ENCODE measurements at regions not wholly inside any gene's neighbourhood (a gene's known extent, or its start where the extent isn't known, plus 50 kb on each side); places are given as distances from the start of the nearest gene placed in this dataset.

DNA sequence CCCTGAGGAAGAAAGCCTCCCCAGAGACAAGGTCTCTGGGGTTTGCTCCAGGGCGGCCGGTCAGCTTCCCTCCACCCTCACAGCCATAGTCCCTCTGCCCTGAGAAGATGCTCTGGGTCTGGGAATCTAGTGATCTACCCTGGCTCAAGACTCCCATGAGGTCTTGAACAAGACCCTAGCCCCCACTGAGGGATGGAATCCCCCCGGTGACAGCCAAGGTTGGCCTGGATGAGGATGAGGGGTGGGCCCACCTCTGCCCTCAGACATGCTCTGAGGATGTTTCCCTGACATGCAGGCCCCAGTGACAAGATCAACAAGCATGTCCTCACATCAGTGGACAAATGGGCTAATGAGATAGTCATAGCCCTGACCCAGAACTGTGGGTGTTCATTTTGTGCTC is 138.6 kb downstream of the C5orf15 start:
- no peak for DNase-seq (ENCODE audit: low spot score)

GRCh38 chr5:133828722-133829121 is 139.7 kb downstream of the C5orf15 start:
- no peak for DNase-seq (ENCODE audit: low spot score)

DNA sequence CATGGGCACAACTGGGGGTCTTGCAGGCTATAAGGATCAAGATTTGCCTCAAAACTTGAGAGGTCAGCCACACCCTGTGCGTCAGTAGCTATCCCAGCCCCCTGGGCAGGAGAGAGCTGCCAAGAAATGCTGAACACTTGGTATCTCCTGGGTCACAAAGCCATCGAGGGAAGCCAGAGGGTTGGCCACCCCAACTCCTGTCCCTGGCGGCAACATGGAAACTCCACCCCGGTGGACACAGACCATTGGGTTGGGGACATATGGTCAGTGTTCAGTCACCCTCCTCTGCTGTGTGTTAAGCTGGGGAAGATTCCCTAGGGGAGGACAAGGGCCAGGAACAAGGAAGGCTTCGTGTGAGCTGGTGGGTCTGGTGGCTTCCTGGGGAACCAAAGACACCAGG is 140.6 kb downstream of the C5orf15 start:
- DNase-seq (ENCODE audit: low spot score) = no peak

DNA sequence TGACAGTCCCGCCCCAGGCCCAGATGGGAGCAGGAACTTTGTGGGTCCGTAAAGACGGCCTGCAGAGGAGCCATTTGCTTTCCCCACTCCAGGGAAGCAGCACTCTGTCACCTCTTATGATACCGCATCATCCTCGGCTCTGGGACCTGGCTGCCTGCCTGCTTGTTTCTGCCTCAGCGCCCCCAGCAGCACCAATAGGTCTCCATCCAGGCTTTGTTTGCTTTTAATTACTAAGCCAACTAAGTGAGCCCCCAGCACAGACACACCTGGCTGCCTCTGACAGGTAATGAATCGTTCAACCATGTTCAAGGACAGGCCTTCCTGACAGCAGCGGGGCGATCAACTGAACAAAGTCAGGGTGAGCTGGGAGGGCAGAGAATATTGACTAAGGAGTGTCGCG is 141.4 kb downstream of the C5orf15 start:
- DNase-seq (ENCODE audit: low spot score) = no peak

DNA sequence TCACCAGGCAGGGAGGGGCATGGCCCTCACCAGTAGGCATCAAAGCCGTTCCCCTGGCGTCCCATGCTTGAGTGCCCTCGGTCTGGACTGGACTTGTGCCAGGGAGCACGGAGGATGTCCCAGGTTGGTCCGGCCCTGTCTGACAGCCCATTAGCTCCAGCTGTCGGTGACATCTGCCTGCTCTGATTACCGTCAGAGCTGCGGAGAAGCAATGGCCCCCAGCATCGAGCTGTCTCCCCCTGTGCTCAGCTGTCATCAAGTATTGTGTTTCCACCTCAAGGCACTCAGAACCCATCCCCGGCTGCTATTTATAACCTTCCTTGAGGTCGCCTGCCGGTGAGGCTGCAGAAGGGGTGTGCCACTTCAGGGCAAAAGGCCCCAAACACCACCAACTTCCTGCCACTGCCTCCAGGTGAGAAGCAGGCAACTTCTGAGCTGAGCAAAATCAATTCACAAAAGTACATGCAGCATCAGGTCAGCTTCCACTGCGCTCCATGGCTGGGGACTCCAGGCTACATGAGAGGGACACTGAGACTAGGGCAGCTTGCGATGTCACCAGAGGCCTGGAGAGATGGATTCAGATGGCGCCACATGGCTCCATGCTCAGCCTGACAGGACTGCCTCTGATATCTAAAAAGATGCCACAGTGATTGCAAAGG is 142.7 kb downstream of the C5orf15 start:
- no peak for DNase-seq (ENCODE audit: low spot score)

DNA sequence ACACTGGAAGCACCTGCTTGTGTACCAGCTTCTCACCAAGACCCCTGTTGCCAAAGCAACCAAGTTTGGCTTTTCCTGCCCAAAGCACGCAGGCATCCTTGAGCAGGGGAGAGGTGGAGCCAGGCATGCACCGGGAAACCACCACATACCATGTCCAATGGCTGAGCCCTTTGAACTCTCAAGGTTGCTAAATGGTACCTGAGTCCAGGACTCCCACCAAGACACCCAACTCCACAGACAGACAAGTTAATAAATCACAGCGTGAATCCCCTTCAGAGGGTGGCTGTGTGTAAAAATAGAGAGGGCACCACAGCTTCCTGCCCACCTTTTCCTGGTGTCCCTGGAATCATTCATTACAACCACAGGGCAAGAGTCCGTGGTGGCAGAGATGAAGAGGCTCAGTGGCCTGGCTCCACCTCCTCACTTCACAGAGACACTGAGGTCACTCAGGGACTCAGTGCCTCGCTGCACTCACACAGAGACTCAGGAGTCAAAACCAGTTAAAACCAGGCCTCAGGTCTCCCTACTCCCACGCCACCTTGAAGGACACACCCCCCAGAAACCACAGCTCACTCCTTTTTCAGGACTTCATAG is 143.7 kb downstream of the C5orf15 start:
- no peak for DNase-seq (ENCODE audit: low spot score)

- no peak for DNase-seq (ENCODE audit: low spot score)
Observed at GRCh38 chr5:133821889-133822288, 146.5 kb downstream of the C5orf15 start.

- DNase-seq (ENCODE audit: low spot score) = no peak
Observed at GRCh38 chr5:133821311-133821741, 147.1 kb downstream of the C5orf15 start.

- DNase-seq (ENCODE audit: low spot score) = no peak
Observed at GRCh38 chr5:133820507-133820906, 147.9 kb downstream of the C5orf15 start.

GRCh38 chr5:133819977-133820471 is 148.4 kb downstream of the C5orf15 start:
- no peak for DNase-seq (ENCODE audit: low spot score)

- no peak for DNase-seq (ENCODE audit: low spot score)
Observed at GRCh38 chr5:133818869-133819600, 149.4 kb downstream of the C5orf15 start.

DNA sequence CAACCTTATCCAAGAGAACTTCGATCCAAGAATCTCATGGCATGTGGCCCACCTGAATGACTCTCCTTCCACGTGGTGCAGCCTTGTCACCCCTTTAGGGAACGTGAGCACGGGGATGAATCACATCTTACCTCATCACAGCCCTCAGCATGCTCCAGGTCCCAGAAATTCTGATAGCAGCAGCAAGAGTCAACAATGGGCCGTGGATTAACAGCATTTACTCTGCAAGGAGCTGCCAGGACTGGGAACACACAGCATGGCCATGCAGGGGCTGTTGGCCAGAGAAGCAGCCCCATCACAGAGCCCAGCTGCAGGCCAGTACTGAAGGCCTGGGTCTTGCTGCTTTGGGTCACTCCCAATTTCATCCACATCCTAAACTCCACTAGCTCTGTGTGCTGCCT is 150.4 kb downstream of the C5orf15 start:
- DNase-seq (ENCODE audit: low spot score) = no peak

- no peak for DNase-seq (ENCODE audit: low spot score)
Observed at GRCh38 chr5:133817456-133817855, 151.0 kb downstream of the C5orf15 start.

DNA sequence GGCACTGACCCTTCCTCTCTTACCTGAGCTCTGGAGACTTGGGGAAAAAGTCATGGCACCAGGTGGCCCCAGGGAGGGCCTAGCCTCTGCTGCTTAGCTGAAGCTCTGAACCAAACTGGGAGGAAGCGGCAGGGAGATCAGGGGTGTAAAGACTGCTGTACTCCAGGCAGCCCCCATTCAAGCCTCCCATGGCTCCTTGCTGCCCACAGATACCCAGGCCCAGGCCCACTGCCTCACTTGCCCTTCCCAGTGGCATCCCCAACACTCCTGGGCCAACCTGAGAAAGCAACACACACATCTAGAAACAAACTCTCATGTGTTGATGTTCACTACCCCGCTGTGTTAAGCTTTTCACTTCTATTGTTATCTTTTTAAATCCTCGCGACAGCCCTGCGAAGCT is 151.6 kb downstream of the C5orf15 start:
- no peak for DNase-seq (ENCODE audit: low spot score)

DNA sequence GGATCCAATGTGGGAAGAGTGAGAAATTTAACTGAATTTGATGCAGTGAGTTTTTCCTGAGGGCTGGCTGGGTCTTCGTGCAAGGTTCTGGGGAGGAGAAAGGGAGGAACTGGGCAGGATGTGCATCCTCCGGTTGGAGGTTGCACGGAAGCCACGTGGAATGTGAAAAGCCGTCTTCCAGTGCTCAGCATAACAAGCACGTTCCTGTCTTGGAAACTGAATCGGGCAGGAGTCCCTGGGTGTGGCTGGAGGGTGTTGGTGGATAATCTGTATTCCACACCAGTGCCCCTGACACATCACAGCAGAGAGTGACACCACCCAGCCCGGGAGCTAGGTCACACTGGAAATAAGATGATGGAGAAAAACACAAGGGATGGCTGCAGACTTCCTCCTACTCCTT is 154.3 kb downstream of the C5orf15 start:
- DNase-seq (ENCODE audit: low spot score) = no peak

- DNase-seq (ENCODE audit: low spot score) = no peak
Observed at GRCh38 chr5:133811168-133811567, 157.3 kb downstream of the C5orf15 start.

DNA sequence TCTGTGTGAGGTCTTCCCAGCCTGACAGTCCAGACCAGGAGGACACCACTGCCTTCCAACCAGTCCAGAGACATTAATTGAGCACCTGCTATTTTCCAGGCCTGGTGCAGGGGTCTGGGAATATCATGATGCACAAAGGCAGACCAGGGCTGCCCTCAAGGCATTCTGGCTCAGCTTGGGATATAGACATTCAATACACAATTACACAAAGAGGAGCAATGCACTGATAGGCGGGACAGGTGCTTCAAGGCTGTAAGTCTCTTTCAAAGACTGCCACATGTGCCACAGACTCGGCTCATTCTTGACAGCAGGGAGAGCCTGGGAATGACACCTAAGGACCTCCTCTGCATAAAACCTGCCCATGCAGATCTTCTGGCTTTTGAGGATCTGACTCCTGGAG is 158.6 kb downstream of the C5orf15 start:
- no peak for DNase-seq (ENCODE audit: low spot score)

GRCh38 chr5:133807348-133807747 is 161.1 kb downstream of the C5orf15 start:
- DNase-seq (ENCODE audit: low spot score) = no peak

DNA sequence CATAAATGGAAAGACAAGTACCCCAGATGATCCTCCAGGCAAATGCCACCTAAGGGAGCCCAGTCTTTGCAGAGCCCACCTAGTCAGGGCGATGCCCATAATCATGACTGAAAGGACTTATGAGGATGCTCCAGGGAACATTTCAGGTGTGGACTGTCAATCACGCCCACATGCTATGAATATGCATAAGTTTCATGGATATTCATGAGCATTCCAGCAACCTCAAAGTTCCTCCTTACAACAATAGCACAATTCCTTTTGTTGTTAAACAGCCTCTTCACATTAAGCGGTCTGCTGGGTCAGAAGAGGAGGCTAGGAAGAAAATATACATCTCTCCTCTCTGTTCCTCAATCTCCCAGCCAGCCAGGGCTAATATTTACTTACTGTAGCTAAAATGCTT is 161.6 kb downstream of the C5orf15 start:
- DNase-seq (ENCODE audit: low spot score) = no peak

GRCh38 chr5:133801955-133802751 is 166.3 kb downstream of the C5orf15 start:
- no peak for DNase-seq (ENCODE audit: low spot score)

DNA sequence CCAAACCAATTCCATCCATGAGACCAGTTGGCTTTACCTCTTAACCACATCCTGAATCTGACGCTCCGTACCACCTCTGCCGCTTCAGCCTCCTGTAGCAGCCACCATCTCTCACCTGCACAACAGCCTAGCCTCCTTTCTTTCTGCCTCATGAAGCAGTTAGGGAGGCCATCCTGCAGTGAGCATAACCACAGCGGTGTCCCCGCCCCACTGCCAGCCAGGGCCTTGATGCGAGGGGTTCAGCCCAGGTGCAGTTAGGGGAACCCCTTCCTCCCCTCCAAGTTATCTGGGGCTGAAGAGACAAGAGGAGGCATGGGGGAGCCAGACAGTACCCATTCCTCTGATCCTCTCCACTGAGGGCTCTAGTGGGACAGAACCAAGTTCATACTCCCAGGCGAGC is 167.0 kb downstream of the C5orf15 start:
- no peak for DNase-seq (ENCODE audit: low spot score)

GRCh38 chr5:133799571-133800237 is 168.7 kb downstream of the C5orf15 start:
- DNase-seq (ENCODE audit: low spot score) = no peak

All from hematopoietic multipotent progenitor cell treated with erythropoietin and hydrocortisone succinate and interleukin-3 and kit ligand, for 17 days (in vitro differentiated cells).